ENCODE measurements at regions not wholly inside any gene's neighbourhood (a gene's known extent, or its start where the extent isn't known, plus 50 kb on each side); places are given as distances from the start of the nearest gene placed in this dataset.

- TF ChIP-seq, protein P1, sequence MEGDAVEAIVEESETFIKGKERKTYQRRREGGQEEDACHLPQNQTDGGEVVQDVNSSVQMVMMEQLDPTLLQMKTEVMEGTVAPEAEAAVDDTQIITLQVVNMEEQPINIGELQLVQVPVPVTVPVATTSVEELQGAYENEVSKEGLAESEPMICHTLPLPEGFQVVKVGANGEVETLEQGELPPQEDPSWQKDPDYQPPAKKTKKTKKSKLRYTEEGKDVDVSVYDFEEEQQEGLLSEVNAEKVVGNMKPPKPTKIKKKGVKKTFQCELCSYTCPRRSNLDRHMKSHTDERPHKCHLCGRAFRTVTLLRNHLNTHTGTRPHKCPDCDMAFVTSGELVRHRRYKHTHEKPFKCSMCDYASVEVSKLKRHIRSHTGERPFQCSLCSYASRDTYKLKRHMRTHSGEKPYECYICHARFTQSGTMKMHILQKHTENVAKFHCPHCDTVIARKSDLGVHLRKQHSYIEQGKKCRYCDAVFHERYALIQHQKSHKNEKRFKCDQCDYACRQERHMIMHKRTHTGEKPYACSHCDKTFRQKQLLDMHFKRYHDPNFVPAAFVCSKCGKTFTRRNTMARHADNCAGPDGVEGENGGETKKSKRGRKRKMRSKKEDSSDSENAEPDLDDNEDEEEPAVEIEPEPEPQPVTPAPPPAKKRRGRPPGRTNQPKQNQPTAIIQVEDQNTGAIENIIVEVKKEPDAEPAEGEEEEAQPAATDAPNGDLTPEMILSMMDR (IDR thresholded peaks at IDR 0.05; ENCODE audit: poor library complexity, severe bottlenecking): no peak
- TF ChIP-seq EZH2 (IDR thresholded peaks at IDR 0.05; ENCODE audit: borderline replicate concordance, insufficient read depth, low read length, poor library complexity, severe bottlenecking): no peak
- no peak for TF ChIP-seq TAF1 (IDR thresholded peaks at IDR 0.05; ENCODE audit: low read depth)
- no peak for TF ChIP-seq RAD21 (conservative IDR thresholded peaks at IDR 0.05)
- no peak for TF ChIP-seq POLR2AphosphoS5 (IDR thresholded peaks at IDR 0.05)
- TF ChIP-seq, protein P2, sequence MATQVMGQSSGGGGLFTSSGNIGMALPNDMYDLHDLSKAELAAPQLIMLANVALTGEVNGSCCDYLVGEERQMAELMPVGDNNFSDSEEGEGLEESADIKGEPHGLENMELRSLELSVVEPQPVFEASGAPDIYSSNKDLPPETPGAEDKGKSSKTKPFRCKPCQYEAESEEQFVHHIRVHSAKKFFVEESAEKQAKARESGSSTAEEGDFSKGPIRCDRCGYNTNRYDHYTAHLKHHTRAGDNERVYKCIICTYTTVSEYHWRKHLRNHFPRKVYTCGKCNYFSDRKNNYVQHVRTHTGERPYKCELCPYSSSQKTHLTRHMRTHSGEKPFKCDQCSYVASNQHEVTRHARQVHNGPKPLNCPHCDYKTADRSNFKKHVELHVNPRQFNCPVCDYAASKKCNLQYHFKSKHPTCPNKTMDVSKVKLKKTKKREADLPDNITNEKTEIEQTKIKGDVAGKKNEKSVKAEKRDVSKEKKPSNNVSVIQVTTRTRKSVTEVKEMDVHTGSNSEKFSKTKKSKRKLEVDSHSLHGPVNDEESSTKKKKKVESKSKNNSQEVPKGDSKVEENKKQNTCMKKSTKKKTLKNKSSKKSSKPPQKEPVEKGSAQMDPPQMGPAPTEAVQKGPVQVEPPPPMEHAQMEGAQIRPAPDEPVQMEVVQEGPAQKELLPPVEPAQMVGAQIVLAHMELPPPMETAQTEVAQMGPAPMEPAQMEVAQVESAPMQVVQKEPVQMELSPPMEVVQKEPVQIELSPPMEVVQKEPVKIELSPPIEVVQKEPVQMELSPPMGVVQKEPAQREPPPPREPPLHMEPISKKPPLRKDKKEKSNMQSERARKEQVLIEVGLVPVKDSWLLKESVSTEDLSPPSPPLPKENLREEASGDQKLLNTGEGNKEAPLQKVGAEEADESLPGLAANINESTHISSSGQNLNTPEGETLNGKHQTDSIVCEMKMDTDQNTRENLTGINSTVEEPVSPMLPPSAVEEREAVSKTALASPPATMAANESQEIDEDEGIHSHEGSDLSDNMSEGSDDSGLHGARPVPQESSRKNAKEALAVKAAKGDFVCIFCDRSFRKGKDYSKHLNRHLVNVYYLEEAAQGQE (IDR thresholded peaks at IDR 0.05; ENCODE audit: borderline replicate concordance): no peak
- TF ChIP-seq EP300 (conservative IDR thresholded peaks at IDR 0.05; ENCODE audit: poor library complexity, severe bottlenecking): no peak
- no peak for TF ChIP-seq SMC3 (conservative IDR thresholded peaks at IDR 0.05; ENCODE audit: poor library complexity)
Measured at GRCh38 chr14:51504669-51505068, 147.0 kb upstream of the FRMD6 start.
